ENCODE measurements at regions not wholly inside any gene's neighbourhood (a gene's known extent, or its start where the extent isn't known, plus 50 kb on each side); places are given as distances from the start of the nearest gene placed in this dataset.
"Not testable (repeated sequence)": the region's sequence is repeated elsewhere in the genome, so short reads cannot be mapped to it uniquely, and the experiment has no call there.

DNA sequence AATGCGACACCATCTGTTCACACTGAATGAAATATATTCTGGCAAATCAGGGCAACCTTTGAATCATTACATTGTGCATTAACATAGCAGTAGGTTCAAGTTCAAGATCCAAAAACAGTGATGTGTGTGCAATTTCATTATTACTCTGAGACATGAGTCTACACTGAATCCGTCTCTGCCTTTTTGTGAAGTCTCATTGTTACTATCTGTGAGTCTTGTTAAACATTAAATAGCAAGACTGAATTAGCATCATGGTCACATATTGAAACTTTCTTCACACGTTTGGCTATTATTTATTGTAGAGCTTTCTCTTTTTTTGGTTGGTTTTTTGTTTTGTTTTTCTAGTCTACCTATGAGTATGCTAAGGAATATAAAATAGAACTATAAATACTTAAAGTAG, 117.1 kb upstream of the SLITRK5 start:
- H3K9me3 ChIP-seq (ENCODE audit: control insufficient read depth, low read length): no peaks in the 10 kb centered on the region
- no peaks in the 10 kb centered on the region for H3K27me3 ChIP-seq (ENCODE audit: control insufficient read depth, insufficient read depth, low read length)
- no peaks in the 10 kb centered on the region for H3K36me3 ChIP-seq (ENCODE audit: control insufficient read depth, insufficient read depth, low read length)
- no peaks in the 10 kb centered on the region for H3K79me2 ChIP-seq
- H2AFZ ChIP-seq: no peak overlapping the region
- H3K4me3 ChIP-seq (ENCODE audit: low read depth, low read length): no peak overlapping the region
- H3K4me1 ChIP-seq: no peaks in the 10 kb centered on the region
- H3K27ac ChIP-seq: no peak overlapping the region
- TF ChIP-seq, protein P1, sequence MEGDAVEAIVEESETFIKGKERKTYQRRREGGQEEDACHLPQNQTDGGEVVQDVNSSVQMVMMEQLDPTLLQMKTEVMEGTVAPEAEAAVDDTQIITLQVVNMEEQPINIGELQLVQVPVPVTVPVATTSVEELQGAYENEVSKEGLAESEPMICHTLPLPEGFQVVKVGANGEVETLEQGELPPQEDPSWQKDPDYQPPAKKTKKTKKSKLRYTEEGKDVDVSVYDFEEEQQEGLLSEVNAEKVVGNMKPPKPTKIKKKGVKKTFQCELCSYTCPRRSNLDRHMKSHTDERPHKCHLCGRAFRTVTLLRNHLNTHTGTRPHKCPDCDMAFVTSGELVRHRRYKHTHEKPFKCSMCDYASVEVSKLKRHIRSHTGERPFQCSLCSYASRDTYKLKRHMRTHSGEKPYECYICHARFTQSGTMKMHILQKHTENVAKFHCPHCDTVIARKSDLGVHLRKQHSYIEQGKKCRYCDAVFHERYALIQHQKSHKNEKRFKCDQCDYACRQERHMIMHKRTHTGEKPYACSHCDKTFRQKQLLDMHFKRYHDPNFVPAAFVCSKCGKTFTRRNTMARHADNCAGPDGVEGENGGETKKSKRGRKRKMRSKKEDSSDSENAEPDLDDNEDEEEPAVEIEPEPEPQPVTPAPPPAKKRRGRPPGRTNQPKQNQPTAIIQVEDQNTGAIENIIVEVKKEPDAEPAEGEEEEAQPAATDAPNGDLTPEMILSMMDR (IDR thresholded peaks at IDR 0.05): no peak
- H3K4me2 ChIP-seq (ENCODE audit: low read length): no peak overlapping the region
- no peak overlapping the region for H3K9ac ChIP-seq

DNA sequence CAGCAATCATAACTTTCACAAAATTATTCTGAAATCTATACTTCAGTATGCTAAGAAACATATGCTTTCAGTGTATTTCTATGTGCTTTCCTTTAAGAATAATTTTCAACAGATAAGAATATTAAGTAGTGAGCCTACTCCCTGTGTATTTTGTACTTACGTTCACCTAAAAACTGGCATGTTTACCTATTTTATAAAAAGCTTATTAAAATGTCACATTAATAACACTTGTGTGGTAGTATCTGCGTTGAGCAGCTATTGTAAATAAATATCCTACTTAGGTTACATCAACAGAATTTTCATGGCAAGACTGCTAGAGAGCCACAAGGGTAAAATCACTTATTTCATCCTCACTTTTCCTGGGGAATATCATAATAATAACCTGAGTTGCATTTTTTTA, 113.4 kb upstream of the SLITRK5 start:
- H3K4me2 ChIP-seq (ENCODE audit: low read length): no peak overlapping the region
- H3K27me3 ChIP-seq (ENCODE audit: control insufficient read depth, insufficient read depth, low read length): no peaks in the 10 kb centered on the region
- no peaks in the 10 kb centered on the region for H3K79me2 ChIP-seq
- TF ChIP-seq, protein P1 (IDR thresholded peaks at IDR 0.05): no peak
- no peak overlapping the region for H2AFZ ChIP-seq
- no peaks in the 10 kb centered on the region for H3K9me3 ChIP-seq (ENCODE audit: control insufficient read depth, low read length)
- H3K4me3 ChIP-seq (ENCODE audit: low read depth, low read length): no peak overlapping the region
- H3K27ac ChIP-seq: no peak overlapping the region
- no peaks in the 10 kb centered on the region for H3K4me1 ChIP-seq
- H3K36me3 ChIP-seq (ENCODE audit: control insufficient read depth, insufficient read depth, low read length): no peaks in the 10 kb centered on the region
- H3K9ac ChIP-seq: no peak overlapping the region

DNA sequence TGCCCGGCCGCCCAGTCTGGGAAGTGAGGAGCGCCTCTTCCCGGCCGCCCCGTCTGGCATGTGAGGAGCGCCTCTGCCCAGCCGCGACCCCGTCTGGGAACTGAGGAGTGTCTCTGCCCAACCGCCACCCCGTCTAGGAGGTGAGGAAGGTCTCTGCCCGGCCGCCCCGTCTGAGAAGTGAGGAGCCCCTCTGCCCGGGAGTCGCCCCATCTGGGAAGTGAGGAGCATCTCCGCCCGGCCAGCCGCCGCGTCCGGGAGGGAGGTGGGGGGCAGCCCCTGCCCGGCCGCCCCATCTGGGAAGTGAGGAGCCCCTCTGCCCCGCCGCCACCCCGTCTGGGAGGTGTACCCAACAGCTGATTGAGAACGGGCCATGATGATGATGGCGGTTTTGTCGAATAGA, 109.6 kb upstream of the SLITRK5 start:
- not testable (repeated sequence) for H3K9me3 ChIP-seq (ENCODE audit: control insufficient read depth, low read length); H2AFZ ChIP-seq; H3K9ac ChIP-seq; H3K4me1 ChIP-seq; H3K79me2 ChIP-seq; H3K36me3 ChIP-seq (ENCODE audit: control insufficient read depth, insufficient read depth, low read length); H3K27me3 ChIP-seq (ENCODE audit: control insufficient read depth, insufficient read depth, low read length); H3K4me3 ChIP-seq (ENCODE audit: low read depth, low read length); H3K4me2 ChIP-seq (ENCODE audit: low read length); H3K27ac ChIP-seq

DNA sequence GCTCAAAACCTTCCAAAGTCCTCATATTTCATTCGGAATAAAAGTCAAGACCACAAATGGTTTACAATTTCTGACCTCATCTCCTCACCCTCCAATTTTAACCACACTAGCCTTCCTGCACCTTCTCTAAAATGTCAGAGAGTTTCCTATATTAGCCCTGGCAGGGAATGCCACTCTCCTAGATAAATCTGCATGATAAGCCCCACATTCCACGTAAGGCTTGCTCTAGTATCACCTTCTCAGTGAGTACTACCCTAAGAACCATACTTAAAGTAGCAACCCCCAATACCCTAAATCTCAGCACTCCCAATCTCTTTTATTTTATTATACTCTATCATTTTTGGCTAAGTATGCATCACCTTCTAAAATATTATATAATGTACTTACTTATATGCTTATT, 100.5 kb upstream of the SLITRK5 start:
- Histone ChIP-seq H3K4me1 (no peaks in the 10 kb centered on the region), H3K9ac (no peak overlapping the region), H3K27ac (no peak overlapping the region), H3K79me2 (no peaks in the 10 kb centered on the region), H3K36me3 (ENCODE audit: control insufficient read depth, insufficient read depth, low read length) (no peaks in the 10 kb centered on the region), H2AFZ (no peak overlapping the region), H3K4me2 (ENCODE audit: low read length) (no peak overlapping the region), H3K9me3 (ENCODE audit: control insufficient read depth, low read length) (no peaks in the 10 kb centered on the region), H3K4me3 (ENCODE audit: low read depth, low read length) (no peak overlapping the region), H3K27me3 (ENCODE audit: control insufficient read depth, insufficient read depth, low read length) (no peaks in the 10 kb centered on the region)
- TF ChIP-seq, protein P1 (IDR thresholded peaks at IDR 0.05): no peak

DNA sequence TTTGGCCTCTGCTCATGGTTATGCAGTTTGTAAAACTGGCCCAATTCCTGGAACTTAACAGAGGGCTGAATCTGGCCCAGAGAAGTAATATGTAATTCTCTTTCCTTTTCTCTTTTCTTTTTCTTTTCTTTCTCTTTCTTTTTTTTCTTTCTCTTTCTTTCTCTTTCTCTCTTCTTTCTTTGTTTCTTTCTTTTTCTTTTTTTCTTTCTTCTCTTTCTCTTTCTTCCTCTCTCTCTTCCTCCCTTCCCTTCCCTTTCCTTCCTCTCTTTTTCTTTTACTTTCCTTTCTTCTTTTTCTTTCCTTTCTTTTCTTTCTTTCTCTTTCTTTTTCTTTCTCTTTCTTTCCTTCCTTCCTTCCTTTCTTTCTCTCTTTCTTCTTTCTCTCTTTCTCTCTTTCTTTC, 88.8 kb upstream of the SLITRK5 start:
- TF ChIP-seq, protein P1 (IDR thresholded peaks at IDR 0.05): no peak
- Histone ChIP-seq H3K4me2 (ENCODE audit: low read length) (no peak overlapping the region), H2AFZ (no peak overlapping the region), H3K27ac (no peak overlapping the region), H3K9me3 (ENCODE audit: control insufficient read depth, low read length) (no peaks in the 10 kb centered on the region), H3K79me2 (no peaks in the 10 kb centered on the region), H3K27me3 (ENCODE audit: control insufficient read depth, insufficient read depth, low read length) (no peaks in the 10 kb centered on the region), H3K9ac (no peak overlapping the region), H3K4me3 (ENCODE audit: low read depth, low read length) (no peak overlapping the region), H3K4me1 (no peaks in the 10 kb centered on the region), H3K36me3 (ENCODE audit: control insufficient read depth, insufficient read depth, low read length) (no peaks in the 10 kb centered on the region)

Measured in parathyroid adenoma (tissue), 2 donors.